ACC112 (cell line): ENCODE measurements at regions not wholly inside any gene's neighbourhood (a gene's known extent, or its start where the extent isn't known, plus 50 kb on each side); places are given as distances from the start of the nearest gene placed in this dataset.
A peak's percentile ranks its signal among the peaks of the same experiment; 100 is the strongest.
"Not testable (repeated sequence)": the region's sequence is repeated elsewhere in the genome, so short reads cannot be mapped to it uniquely, and the experiment has no call there.

Experiments used
- H2AFZ ChIP-seq: fragments of 200-600 bp; sonication (generic); one replicate; pipeline ENCODE4 v1.6.0; 2017; ENCODE audit warnings: antibody characterized with exemption, low read length; ENCODE audit not compliant: unreplicated experiment
- H3K27ac ChIP-seq: fragments of 200-600 bp; sonication (generic); 2 replicates; pipeline ENCODE4 v1.5.1; 2014; ENCODE audit warnings: low read depth, mild to moderate bottlenecking, antibody characterized with exemption, low read length, moderate library complexity
- H3K27me3 ChIP-seq: fragments of 200-600 bp; sonication (generic); 2 replicates; pipeline ENCODE4 v1.6.1; 2014; ENCODE audit warnings: mild to moderate bottlenecking, antibody characterized with exemption, low read length, moderate library complexity, mixed read lengths; ENCODE audit not compliant: insufficient read depth
- H3K36me3 ChIP-seq: fragments of 200-600 bp; sonication (generic); 2 replicates; pipeline ENCODE4 v1.6.1; 2016; ENCODE audit warnings: mild to moderate bottlenecking, antibody characterized with exemption, low read length, moderate library complexity, mixed read lengths; ENCODE audit not compliant: insufficient read depth
- H3K4me1 ChIP-seq: fragments of 200-600 bp; sonication (generic); one replicate; pipeline ENCODE4 v1.6.1; 2016; ENCODE audit warnings: low read length, mixed read lengths; ENCODE audit not compliant: insufficient read depth, unreplicated experiment, control insufficient read depth
- H3K4me3 ChIP-seq: fragments of 200-600 bp; sonication (generic); 2 replicates; pipeline ENCODE4 v1.5.1; 2014; ENCODE audit warnings: mild to moderate bottlenecking, low read depth, low read length
- H3K79me2 ChIP-seq: fragments of 200-600 bp; sonication (generic); one replicate; pipeline ENCODE4 v1.6.0; 2016; ENCODE audit warnings: low read length; ENCODE audit not compliant: control insufficient read depth, unreplicated experiment, insufficient read depth

GRCh38 chr4:147101678-147102077 lies 156.0 kb upstream of the TTC29 start:
- Histone ChIP-seq H2AFZ (no peak overlapping the region), H3K36me3 (no peaks in the 10 kb centered on the region), H3K27me3 (no peaks in the 10 kb centered on the region), H3K79me2 (no peaks in the 10 kb centered on the region), H3K4me3 (no peak overlapping the region), H3K4me1 (peaks cover 37% of the 10 kb centered on the region), H3K27ac (peak overlapping the region; percentile 39)

- no peak overlapping the region for H2AFZ ChIP-seq
- no peaks in the 10 kb centered on the region for H3K36me3 ChIP-seq
- peaks cover 28% of the 10 kb centered on the region for H3K4me1 ChIP-seq
- H3K4me3 ChIP-seq = no peak overlapping the region; the same call in 1 of the 2 replicates
- H3K79me2 ChIP-seq = no peaks in the 10 kb centered on the region
- no peaks in the 10 kb centered on the region for H3K27me3 ChIP-seq
- peak overlapping the region; percentile 97 for H3K27ac ChIP-seq
Measured at GRCh38 chr4:147102596-147102995, 156.9 kb upstream of the TTC29 start.

GRCh38 chr4:147103403-147103946 lies 157.8 kb upstream of the TTC29 start:
- peak overlapping the region; percentile 52 for H2AFZ ChIP-seq
- H3K27me3 ChIP-seq = no peaks in the 10 kb centered on the region
- H3K36me3 ChIP-seq = no peaks in the 10 kb centered on the region
- H3K27ac ChIP-seq = peak overlapping the region; percentile 97
- peak overlapping the region; percentile 31 for H3K4me3 ChIP-seq
- H3K4me1 ChIP-seq = peaks cover 26% of the 10 kb centered on the region
- no peaks in the 10 kb centered on the region for H3K79me2 ChIP-seq

- H3K4me3 ChIP-seq = no peak overlapping the region
- H3K79me2 ChIP-seq = no peaks in the 10 kb centered on the region
- H3K4me1 ChIP-seq = peaks cover 26% of the 10 kb centered on the region
- peak overlapping the region; percentile 97 for H3K27ac ChIP-seq
- no peak overlapping the region for H2AFZ ChIP-seq
- no peaks in the 10 kb centered on the region for H3K36me3 ChIP-seq
- no peaks in the 10 kb centered on the region for H3K27me3 ChIP-seq
Measured at GRCh38 chr4:147104768-147105167, 159.1 kb upstream of the TTC29 start.

- H2AFZ ChIP-seq = no peak overlapping the region
- no peak overlapping the region for H3K4me3 ChIP-seq
- peaks cover 12% of the 10 kb centered on the region for H3K4me1 ChIP-seq
- no peaks in the 10 kb centered on the region for H3K36me3 ChIP-seq
- H3K27me3 ChIP-seq = no peaks in the 10 kb centered on the region
- H3K79me2 ChIP-seq = no peaks in the 10 kb centered on the region
- no peak overlapping the region for H3K27ac ChIP-seq
Measured at GRCh38 chr4:147108409-147108808, 162.7 kb upstream of the TTC29 start.

GRCh38 chr4:147109800-147110199 lies 164.1 kb upstream of the TTC29 start:
- Histone ChIP-seq H3K36me3 (no peaks in the 10 kb centered on the region), H3K4me3 (no peak overlapping the region), H3K4me1 (peaks cover 1% of the 10 kb centered on the region), H2AFZ (no peak overlapping the region), H3K79me2 (no peaks in the 10 kb centered on the region), H3K27ac (no peak overlapping the region), H3K27me3 (no peaks in the 10 kb centered on the region)

GRCh38 chr4:147110473-147111367 lies 165.1 kb upstream of the TTC29 start:
- Histone ChIP-seq H3K4me3 (no peak overlapping the region), H3K27me3 (no peaks in the 10 kb centered on the region), H3K36me3 (no peaks in the 10 kb centered on the region), H3K79me2 (no peaks in the 10 kb centered on the region), H3K4me1 (no peaks in the 10 kb centered on the region), H3K27ac (no peak overlapping the region), H2AFZ (no peak overlapping the region)

GRCh38 chr4:147112196-147112595 lies 166.5 kb upstream of the TTC29 start:
- H3K36me3 ChIP-seq, H3K27me3 ChIP-seq, H2AFZ ChIP-seq, H3K4me3 ChIP-seq, H3K4me1 ChIP-seq, H3K79me2 ChIP-seq, H3K27ac ChIP-seq: not testable (repeated sequence)

- Histone ChIP-seq H3K27ac (no peak overlapping the region), H3K4me3 (no peak overlapping the region)
Measured at GRCh38 chr4:147117431-147117830, 171.8 kb upstream of the TTC29 start.

GRCh38 chr4:147118528-147118927 lies 172.9 kb upstream of the TTC29 start:
- Histone ChIP-seq H3K27me3 (no peaks in the 10 kb centered on the region), H3K36me3 (no peaks in the 10 kb centered on the region), H2AFZ (no peak overlapping the region), H3K4me3 (no peak overlapping the region), H3K4me1 (no peaks in the 10 kb centered on the region), H3K79me2 (no peaks in the 10 kb centered on the region), H3K27ac (no peak overlapping the region)

More at GRCh38 chr4:147117431-147117830, 171.8 kb upstream of the TTC29 start:
- H3K4me1 ChIP-seq = no peaks in the 10 kb centered on the region
- no peaks in the 10 kb centered on the region for H3K79me2 ChIP-seq
- H3K36me3 ChIP-seq = no peaks in the 10 kb centered on the region
- no peaks in the 10 kb centered on the region for H3K27me3 ChIP-seq
- H2AFZ ChIP-seq = no peak overlapping the region

- Histone ChIP-seq H3K27ac (no peak overlapping the region), H3K4me3 (no peak overlapping the region), H3K4me1 (no peaks in the 10 kb centered on the region), H3K27me3 (no peaks in the 10 kb centered on the region), H3K79me2 (no peaks in the 10 kb centered on the region), H3K36me3 (no peaks in the 10 kb centered on the region), H2AFZ (no peak overlapping the region)
Measured at GRCh38 chr4:147122685-147123084, 177.0 kb upstream of the TTC29 start.
